ENCODE measurements at regions not wholly inside any gene's neighbourhood (a gene's known extent, or its start where the extent isn't known, plus 50 kb on each side); places are given as distances from the start of the nearest gene placed in this dataset.
A peak's percentile ranks its signal among the peaks of the same experiment; 100 is the strongest.

GRCh38 chr15:69722924-69723323 lies 270.3 kb downstream of the RPLP1 start:
- Mint-ChIP-seq H3K4me1 (peaks cover 3% of the 10 kb centered on the region), H3K9me3 (no peaks in the 10 kb centered on the region), H3K36me3 (ENCODE audit: low read depth) (no peaks in the 10 kb centered on the region), H3K27me3 (ENCODE audit: low read depth) (peaks cover 5% of the 10 kb centered on the region), H3K4me3 (no peak overlapping the region), H3K27ac (ENCODE audit: unreplicated experiment) (no peak overlapping the region)
- DNase-seq (ENCODE audit: low read depth, low spot score), result no peak
- TF ChIP-seq CTCF (conservative IDR thresholded peaks at IDR 0.05), result no peak

- H3K4me3 Mint-ChIP-seq, result no peak overlapping the region
- peaks cover 3% of the 10 kb centered on the region for H3K4me1 Mint-ChIP-seq
- TF ChIP-seq CTCF (conservative IDR thresholded peaks at IDR 0.05), result no peak
- peaks cover 5% of the 10 kb centered on the region for H3K27me3 Mint-ChIP-seq (ENCODE audit: low read depth)
- DNase-seq (ENCODE audit: low read depth, low spot score), result no peak
- H3K36me3 Mint-ChIP-seq (ENCODE audit: low read depth), result no peaks in the 10 kb centered on the region
- no peaks in the 10 kb centered on the region for H3K9me3 Mint-ChIP-seq
- no peak overlapping the region for H3K27ac Mint-ChIP-seq (ENCODE audit: unreplicated experiment)
Observed at GRCh38 chr15:69723404-69724096, 270.9 kb downstream of the RPLP1 start.

- Mint-ChIP-seq H3K27ac (ENCODE audit: unreplicated experiment) (no peak overlapping the region), H3K9me3 (no peaks in the 10 kb centered on the region), H3K36me3 (ENCODE audit: low read depth) (no peaks in the 10 kb centered on the region), H3K4me1 (peaks cover 5% of the 10 kb centered on the region), H3K27me3 (ENCODE audit: low read depth) (peaks cover 5% of the 10 kb centered on the region), H3K4me3 (no peak overlapping the region)
- TF ChIP-seq CTCF (conservative IDR thresholded peaks at IDR 0.05), result no peak
- DNase-seq (ENCODE audit: low read depth, low spot score), result no peak
Observed at GRCh38 chr15:69724333-69724732, 271.7 kb downstream of the RPLP1 start.

GRCh38 chr15:69725275-69725674 lies 272.7 kb downstream of the RPLP1 start:
- no peak for DNase-seq (ENCODE audit: low read depth, low spot score)
- H3K4me1 Mint-ChIP-seq, result peaks cover 9% of the 10 kb centered on the region
- no peak overlapping the region for H3K4me3 Mint-ChIP-seq
- no peak for TF ChIP-seq CTCF (conservative IDR thresholded peaks at IDR 0.05)
- H3K27me3 Mint-ChIP-seq (ENCODE audit: low read depth), result peaks cover 5% of the 10 kb centered on the region
- no peak overlapping the region for H3K27ac Mint-ChIP-seq (ENCODE audit: unreplicated experiment)
- H3K9me3 Mint-ChIP-seq, result no peaks in the 10 kb centered on the region
- H3K36me3 Mint-ChIP-seq (ENCODE audit: low read depth), result no peaks in the 10 kb centered on the region

- DNase-seq (ENCODE audit: low read depth, low spot score), result no peak
- no peak for TF ChIP-seq CTCF (conservative IDR thresholded peaks at IDR 0.05)
- H3K9me3 Mint-ChIP-seq, result no peaks in the 10 kb centered on the region
- no peaks in the 10 kb centered on the region for H3K36me3 Mint-ChIP-seq (ENCODE audit: low read depth)
- no peak overlapping the region for H3K4me3 Mint-ChIP-seq
- H3K27me3 Mint-ChIP-seq (ENCODE audit: low read depth), result peaks cover 5% of the 10 kb centered on the region
- H3K4me1 Mint-ChIP-seq, result peaks cover 12% of the 10 kb centered on the region
- peak overlapping the region; percentile 31 for H3K27ac Mint-ChIP-seq (ENCODE audit: unreplicated experiment)
Observed at GRCh38 chr15:69725957-69726356, 273.3 kb downstream of the RPLP1 start.
